Activated CD4-positive, alpha-beta T cell treated with anti-CD3 and anti-CD28 coated beads for 48 hours (primary cell): ENCODE measurements at regions not wholly inside any gene's neighbourhood (a gene's known extent, or its start where the extent isn't known, plus 50 kb on each side); places are given as distances from the start of the nearest gene placed in this dataset.

ENCODE experiments used
- DNase-seq: peaks from one replicate; pipeline ENCODE4 v3.0.0-alpha.2; 2020

DNA sequence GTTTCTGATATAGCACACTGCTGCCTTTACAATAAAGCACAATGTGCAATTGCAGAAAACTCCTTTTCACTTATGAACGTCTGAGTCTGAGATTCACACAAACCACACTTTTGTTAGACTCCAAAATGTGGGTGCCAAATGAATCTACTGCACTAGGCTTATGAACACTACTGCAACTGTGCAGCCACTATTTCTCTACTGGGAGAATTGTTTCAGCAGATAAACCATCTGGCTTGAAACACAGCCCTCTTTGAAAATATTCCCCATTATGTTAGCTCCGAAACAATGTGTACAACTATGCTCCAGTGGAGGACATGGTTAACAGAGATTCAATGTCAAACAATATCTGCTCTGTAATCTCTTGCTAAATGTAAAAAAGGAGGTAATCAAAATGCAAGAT is 188.7 kb upstream of the ZEB2 start:
- no peak for DNase-seq

DNA sequence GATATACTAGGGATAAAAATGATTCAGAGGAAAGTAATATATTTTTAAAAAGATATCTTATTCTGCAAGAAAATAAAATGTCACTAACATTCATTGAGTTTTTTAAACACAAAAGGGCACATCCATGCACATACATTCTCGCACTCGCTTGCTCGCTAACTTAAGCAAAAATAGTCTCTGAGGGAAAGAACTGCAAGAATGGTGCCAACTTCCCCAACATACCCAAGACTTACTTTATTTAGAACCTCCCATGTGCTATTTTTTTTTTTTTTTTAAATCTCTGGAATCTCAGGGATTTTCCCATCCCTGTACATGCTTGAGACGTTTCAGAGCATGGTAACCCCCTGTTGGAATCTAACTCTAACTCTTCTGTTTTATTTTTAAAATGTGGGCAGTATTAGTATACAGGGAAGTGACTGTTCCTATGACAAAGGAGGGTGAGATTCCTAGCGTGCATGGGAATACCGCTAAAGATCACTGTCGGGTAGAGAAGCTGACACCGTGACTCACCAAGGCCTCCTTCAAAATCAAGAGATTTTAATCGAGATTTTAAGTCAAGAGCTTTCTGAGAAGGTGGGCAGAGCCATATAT is 187.9 kb upstream of the ZEB2 start:
- DNase-seq: no peak

DNA sequence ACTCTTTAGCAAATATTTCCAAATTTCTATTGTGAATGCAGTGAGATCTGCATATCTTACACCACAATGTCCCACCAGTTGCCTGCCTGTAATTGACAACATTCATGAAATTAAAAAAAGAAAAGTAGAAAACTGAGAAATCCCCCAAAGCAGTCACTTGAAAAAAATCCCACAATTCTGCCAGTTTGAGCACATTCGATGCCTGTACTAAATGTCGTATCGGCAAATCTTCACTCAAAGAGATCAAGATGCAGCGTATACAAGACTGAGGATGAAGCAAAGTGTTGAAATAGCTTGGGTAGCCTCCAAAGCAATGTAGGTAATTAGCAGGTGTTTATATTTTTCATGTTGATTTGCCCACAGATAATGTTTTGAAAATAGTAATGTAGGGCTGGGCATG is 186.7 kb upstream of the ZEB2 start:
- DNase-seq: no peak

DNA sequence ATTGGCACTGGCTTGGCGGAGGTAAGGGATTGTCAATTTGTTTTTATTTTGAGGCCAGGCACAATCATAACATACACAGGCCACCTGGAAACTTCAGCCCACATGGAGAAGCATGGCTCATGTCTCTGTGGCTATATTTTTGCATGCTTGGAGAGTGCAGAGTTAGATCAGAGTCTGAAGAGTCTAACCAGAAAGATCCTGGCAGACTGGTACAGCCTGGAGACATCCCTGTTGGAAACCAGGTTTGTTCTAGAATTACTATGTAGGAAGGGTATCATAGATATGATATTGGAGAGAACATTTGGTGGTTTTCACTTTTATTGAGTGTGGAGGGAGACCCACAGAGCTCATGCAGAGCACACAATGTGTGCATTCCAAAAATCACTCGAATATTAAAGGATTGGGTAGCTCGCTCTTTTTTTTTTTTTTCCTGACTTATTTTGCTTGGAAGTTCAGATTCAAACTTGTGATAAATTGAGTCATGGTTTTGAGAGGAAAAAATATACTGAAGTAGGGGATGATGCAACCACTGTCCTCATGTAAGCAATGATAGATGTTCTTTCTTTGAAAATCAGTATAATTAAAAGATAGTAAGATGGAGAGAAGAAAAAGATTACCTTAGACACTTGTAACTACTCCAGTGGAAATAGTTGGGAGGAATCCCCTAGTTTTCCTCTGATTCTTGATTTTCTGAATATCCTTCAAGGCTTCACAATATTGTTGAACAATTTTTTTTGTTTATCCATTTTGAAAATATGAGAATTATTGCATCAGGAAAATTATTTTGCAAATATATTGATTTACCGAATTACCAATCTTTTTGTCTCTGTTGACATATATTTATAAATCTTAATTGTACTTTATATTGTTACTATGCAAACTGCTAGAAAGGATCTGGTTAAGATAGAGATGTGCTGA is 185.7 kb upstream of the ZEB2 start:
- DNase-seq: no peak

DNA sequence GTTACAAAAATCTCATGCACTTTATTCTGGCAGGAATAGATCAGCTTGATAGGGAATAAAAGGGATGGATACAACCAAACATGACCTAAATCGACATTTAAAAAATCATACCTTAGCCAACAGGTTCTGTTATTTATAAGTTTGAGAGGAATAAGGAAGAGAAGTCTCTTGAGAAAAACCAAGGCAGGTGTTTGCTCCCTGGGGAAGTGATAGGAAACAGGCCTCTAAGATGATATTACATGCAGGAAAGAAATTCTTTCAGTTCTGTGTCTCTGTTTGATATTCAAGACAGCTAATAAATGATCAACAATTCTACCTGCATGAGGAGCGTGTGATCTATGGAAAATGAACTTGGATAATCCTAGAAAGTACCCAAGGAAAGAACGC is 184.8 kb upstream of the ZEB2 start:
- no peak for DNase-seq

DNA sequence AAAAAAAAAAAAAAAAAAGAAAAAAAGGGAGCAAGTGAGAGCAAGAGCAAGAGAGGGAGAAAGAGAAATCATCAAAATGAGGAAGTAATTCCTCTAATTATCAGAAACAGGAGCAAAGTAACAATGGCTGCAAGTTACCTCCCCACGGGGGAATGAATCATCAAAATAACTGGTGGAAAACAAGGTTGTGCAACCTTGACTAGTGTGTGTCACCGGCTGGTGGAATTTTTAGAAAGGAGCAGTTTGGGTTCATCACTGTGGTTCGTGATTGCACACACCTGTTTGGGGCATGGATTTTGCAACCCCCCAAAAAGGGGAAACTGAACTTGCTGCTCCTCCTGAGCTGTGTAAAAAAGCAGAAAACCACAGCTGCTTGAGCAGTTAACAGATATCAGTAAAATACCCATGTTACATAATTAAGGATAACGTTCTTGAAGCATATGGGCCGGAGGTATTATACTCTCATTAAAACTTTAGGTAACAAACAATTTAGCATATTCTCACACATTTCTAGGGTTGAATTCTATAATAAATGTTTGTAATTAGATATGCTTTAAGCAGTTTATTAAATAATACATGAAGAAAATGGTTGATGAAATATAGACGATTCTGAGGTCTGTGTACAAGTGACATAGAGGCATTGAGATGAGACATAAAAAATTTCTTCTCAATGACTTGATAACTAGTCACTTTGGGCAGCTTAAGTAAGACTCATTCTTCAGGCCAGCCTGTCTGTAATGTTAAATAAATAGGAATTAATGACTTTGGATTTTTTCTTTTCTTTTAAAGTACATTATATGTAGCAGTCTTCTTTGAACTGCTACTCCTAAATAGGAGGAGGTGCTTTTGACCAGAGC is 184.2 kb upstream of the ZEB2 start:
- peak; percentile 2 for DNase-seq

DNA sequence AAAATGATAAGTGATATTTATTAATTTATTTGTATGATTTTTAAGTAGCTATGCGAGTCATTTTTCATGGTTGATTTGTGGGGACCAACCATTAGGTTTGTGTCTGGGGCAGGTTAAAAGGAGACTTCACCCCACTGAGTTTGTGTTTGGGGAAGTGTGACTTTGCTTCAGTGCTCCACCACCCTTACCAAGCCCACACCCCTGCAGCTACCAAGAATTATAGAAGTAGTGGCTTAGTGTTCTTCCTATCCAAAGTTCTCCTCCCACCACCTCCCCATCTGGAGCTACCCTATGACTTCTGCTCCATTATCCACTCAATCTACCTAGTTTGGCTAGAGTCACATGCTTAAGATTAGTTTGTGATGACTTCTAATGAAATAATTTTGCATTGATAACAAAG is 182.1 kb upstream of the ZEB2 start:
- no peak for DNase-seq

DNA sequence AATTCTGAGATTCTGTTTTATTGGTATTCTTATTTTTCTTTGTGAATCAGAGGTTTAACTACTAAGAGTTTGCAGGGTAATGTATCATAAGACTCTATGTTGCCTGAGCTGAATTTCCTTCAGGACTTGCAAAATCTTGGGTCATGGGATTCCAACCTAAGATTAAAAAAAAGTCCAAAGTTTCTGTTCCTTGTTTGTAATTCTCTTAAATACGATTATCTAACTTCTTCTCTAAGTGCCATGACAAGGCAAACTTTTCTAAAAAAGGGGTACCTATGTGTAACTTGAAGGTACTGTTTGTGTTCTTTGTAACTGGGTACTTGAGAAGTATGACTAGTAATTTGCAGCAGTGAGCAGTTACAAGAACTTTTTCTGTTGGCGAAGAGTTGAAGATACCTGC is 181.3 kb upstream of the ZEB2 start:
- DNase-seq: no peak

DNA sequence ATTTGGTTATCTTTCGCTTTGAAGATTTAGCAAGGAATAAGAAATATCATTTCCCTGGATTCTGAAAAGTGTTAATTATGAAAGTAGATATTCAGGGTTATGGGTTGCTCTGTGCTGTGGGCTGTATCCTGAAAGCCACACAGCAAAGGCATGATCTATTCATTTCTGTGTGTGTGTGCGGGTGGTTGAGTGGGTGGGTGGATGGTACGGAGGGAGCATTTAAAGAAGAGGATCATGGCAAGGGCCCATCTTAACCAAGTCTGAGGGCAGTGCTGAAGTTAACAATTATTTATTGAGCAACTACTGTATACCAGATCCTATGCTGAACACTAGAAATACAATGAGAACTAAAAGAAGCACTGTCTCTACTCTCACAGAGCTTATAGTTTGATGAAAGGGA is 178.2 kb upstream of the ZEB2 start:
- DNase-seq: no peak

DNA sequence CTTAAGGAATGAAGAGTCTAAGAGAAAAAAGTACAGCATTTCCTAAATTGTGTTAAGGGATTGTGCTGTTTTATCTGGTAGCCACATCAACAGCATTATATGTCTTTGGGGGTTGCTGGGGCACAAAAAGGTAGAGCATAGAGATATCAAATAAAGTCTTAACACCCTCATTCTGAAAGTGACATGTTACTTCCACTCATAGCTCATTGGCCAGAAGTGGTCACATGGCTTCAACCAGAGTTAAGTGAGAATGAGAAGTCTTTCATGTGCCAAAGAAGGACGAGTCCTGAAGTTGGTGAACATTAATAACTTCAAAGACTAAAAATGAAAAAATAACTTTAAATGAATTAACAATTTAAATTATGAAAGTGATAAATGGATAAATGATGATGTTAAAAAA is 175.7 kb upstream of the ZEB2 start:
- DNase-seq: no peak

DNA sequence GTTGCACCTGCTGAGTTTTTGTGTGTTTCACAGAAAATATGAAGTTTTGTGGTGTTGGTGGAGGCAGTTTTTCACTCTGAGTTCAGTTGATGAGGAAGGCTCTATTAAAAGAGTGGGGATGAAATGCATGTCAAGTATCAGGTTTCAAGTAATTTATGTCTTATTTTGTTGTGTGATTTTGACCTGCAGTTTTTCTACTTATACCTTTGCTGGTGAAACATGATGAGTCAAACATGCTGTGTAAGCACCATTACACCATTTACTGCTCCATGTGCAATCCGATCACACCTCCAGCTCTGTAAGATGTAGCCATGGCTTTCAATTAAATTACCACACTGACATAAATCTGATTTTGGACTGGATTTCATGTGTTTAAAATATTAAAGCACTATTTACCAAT is 174.5 kb upstream of the ZEB2 start:
- no peak for DNase-seq

DNA sequence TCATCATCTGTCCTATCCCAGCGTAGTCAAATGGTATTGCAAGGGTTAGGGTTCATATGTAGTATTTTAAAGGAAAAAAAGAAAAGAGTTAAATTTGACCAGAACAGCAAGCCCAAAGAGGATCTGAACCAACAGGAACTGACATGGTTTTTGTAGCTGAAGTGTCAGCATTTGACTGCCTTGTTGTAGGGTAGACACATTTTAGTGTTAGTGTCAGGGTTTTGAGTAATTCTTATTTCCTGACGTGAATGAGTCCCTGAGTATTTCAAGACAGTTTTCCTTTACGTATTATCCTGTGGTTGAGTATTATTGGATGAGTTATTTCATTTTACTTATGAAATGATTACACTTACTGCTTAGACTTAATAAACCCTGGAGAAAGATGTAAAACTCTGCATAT is 173.3 kb upstream of the ZEB2 start:
- DNase-seq: no peak

DNA sequence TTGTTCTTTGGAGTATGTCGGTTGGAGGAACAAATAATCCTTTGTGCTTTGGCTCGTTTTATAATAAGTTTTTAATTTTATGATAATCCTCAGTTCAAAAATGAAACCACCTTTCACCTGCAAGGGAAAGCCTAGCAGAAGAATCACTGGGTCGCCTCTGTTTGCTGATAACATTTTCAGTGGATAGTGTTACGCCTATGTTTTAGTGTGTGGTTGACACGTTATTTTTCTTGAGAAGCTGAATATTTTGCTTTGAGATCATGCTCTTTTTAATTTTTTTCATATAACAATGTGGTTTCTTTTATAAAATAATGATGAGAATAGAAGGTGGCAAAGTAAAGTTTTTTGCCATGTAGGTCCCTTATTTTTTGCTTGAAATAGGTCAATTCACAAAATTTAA is 172.7 kb upstream of the ZEB2 start:
- DNase-seq: no peak

DNA sequence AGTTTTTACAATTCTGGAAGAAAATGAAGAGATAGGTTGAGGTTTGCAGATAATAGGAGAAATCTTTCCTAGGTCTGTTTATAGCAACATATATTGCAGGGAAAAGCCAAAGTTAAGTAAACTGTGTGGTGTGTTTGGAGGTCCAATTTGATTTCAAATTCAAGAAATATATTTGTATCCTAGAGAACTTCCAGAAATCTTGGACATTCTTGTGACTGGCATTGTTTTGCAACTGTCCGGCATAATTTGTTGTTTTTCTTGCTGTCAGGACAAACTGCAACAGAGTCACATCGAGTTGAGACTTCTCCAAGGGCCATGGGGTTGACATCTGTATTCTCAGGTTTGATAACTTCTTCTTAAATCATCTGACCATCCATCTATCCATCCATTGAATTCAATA is 170.9 kb upstream of the ZEB2 start:
- no peak for DNase-seq

DNA sequence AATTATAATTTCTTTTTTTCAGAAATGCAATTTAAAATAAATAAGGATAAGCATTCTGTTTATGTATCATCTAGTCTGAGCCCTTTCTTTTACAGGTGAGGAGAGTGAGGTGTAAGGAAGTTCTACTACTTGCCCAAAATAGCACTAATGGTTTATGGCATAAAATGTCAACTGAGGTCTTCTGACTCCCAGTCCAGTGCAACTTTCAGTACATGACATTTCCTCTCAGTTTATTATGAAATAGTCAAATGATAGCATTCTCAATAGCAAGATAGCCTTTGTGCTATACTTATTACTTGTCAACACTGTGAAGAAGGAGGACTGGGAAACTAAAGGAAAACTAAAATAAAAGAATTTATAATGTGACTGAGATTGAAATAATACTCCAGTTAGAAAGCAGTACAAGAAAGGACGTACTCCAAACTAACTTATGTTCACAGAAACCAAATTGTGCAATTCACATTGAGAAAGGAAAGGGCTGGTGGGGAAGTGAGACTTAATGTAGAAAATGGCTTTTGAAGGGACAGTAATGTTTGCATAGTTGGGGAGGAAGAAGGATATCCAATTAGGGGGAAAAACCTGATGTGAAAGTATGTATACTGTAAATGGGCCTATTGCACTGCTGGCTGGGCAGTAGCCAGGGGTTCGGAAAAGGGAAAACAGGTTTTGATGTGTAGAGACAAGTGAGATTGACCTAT is 166.7 kb upstream of the ZEB2 start:
- no peak for DNase-seq

DNA sequence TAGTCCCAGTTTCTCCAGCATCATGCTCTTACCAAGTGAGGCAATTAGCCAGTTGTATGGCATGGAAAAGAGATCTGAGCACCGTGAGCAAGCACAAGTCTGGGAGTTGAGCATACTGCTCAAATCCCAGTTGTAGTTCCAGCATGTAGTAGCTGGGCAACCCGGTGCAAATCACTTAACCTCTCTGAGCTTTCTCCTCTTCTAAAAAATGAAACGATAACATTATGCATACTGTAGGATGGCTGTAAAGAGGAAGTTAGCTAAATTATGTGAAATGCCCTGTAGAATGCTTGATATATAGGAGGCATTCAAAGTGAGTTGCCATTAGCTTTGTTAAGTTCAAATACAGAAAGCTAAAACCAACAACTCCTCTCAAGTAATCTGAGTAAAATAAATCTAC is 164.0 kb upstream of the ZEB2 start:
- no peak for DNase-seq

DNA sequence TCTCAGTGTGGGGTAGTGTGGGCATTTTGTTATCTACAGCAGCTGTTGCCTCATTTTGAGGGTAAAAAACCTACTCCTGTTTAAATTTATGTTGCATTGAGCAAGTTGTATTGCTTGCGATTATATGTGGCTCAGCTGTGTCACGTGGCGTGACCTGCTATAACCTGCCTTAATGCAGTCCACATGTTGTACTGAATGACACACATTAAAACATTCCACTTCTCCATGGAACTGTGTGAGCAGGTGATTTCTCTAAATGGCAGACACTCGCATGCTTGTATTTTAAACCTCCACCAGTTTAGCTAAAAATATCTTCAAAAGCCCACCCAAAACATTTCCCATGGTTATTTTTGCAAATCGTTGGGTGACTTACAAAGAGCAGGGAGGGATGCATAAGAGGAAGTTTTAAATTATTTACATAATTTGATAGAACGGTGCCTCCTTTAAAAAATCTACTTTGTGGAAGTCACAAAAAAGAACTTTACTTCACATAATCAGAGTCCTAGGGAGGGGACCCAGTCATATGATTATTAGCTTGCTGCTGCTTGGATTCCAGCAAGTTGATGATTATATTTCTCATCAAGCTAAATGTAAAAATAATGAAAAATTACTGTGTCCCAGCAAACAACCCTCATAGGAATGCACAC is 163.3 kb upstream of the ZEB2 start:
- DNase-seq: no peak

DNA sequence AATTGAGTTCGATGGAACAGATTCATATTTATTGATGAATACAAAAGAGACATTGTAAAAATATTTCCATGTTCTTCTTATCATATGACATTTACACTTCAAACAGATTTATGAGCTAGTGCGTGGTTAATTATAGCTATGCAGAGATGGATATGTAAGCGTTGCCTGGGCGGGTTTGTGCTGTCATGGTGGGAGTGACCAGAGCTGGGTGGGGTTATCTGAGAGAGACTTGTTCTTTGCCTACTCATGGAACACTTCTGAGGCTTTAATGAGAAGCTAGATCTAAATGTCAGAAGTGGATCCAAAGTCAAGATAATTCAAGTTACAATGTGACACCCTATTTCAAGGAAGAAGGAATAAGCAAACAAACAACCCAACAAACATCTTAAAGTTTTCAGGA is 162.3 kb upstream of the ZEB2 start:
- no peak for DNase-seq

DNA sequence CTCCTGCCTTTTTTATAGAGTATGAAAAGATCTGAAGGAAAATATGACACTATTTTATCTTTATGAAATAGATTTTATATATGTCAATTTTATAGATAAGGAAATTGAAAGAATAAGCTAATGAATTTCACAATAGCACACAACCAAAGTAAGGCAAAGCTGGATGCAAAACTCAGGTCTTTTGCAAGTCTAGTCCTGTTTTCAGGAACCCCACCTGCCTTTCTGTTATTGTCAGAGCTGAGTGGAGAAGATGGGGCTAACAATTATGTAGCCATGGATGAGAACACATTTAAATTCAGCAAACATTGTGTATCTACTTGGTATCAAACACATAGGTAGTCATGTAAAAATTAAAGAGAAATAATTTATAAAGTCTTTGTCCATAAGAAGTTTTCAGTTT is 161.5 kb upstream of the ZEB2 start:
- DNase-seq: no peak

DNA sequence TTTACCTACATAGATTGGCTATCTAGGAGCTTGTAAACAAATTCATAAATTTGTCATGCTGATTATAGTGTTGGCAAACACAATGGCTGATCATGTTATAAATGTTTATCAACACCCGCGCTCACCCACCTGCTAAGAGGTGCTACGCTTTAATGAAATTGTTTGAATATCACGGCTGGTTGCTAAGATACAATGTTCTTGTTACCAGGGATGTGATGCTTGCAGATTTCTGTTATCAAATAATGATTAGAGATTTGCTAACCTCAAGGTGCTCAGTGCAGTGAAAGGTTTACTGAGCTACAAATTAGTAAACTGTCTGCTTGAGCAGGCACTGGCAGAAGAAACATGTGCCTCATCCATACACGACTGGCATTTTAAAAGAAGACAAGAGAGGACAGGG is 160.0 kb upstream of the ZEB2 start:
- DNase-seq: no peak

DNA sequence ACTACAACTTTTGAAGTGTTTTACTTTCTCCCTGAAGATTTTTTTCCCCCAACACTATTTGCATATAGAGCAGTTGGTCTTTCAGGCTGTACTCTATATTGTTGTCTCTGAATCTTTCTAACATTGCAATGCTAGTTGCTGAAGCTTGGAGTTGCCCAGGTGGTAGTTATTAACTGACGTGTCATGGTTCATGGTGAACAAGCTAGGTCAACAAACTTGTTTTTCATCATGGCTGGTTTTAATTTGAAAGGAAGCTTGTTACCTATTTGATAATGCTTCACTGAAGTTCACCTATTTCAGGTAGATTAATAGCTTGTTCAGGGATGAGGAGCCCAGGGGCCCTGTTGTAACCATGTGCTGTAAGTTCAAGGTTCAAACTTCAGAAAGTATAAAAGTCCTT is 158.8 kb upstream of the ZEB2 start:
- DNase-seq: no peak

DNA sequence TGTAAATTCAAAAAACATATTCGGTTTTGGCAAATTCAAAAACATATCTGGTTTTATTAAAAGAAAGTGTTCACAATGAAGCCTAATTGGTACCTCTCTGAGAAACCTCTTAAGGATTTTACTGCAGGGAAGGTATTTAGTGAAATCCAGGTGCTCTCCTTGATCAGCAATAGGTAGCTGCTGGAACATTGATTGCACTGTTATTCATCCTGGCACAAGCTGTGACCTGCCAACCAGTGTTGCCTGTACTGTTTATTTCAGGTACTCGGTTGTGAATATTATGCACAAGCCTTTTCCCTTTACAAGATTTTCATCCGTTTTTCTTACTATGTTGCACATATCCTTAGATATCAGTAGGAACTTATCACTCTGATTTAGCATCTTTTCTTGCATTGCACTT is 155.8 kb upstream of the ZEB2 start:
- DNase-seq: no peak

DNA sequence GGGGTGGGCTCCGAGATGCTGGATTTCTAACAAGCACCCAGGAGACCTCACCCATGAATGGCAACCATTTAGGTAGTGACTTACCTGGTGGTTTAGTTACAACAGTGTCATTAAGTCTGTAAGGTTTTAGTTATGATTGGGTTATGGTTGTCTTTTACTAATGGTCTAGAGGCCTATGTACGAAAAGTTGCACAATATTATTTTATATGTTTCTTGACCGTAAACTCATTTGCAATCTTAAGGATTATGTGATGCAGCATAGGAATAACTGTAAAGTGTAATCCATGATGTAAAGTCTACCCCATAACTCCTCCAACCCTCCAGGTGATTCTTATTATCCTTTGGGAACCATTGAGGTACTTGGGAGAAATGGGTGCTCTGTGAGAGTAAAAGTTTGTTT is 155.4 kb upstream of the ZEB2 start:
- DNase-seq: no peak
